Pancreas (tissue), 10 donors: ENCODE measurements at regions not wholly inside any gene's neighbourhood (a gene's known extent, or its start where the extent isn't known, plus 50 kb on each side); places are given as distances from the start of the nearest gene placed in this dataset.

ENCODE experiments used
- ATAC-seq, 4 donors: fragments of 200-7000 bp; cut with Tn5 transposase; one replicate each; pipeline versions ENCODE4 v1.8.0 to v1.9.1; 2020; ENCODE audit warnings: mild to moderate bottlenecking in 4 of 4, moderate library complexity in 4 of 4
- DNase-seq, 6 donors: peaks; one replicate each; pipeline ENCODE4 v3.0.0-alpha.2; 2020
- FAIRE-seq: peaks from 2 replicates; lab custom pipeline; 2012; peaks lifted over from hg19 to GRCh38; lab: Jason Lieb, UNC
- H3K27ac ChIP-seq, 4 donors: fragments of 200-600 bp; sonication (generic); 1 replicate in 3 of 4; 2 replicates in 1 of 4; pipeline versions ENCODE4 v1.5.0 to v1.8.0; 2020
- H3K27me3 ChIP-seq, 4 donors: fragments of 200-600 bp; one replicate each; pipeline ENCODE4 v1.8.0; 2021
- H3K36me3 ChIP-seq, 3 donors: fragments of 200-600 bp; sonication (generic) in 1 of 3; one replicate each; pipeline versions ENCODE4 v1.5.0 to v1.8.0; 2020 to 2021
- H3K4me1 ChIP-seq, 3 donors: fragments of 200-600 bp; one replicate each; pipeline ENCODE4 v1.8.0; 2021
- H3K4me3 ChIP-seq, 4 donors: fragments of 200-600 bp; sonication (generic) in 2 of 4; one replicate each; pipeline versions ENCODE4 v1.5.0 to v1.8.0; 2020 to 2021
- H3K9me3 ChIP-seq, 4 donors: fragments of 200-600 bp; one replicate each; pipeline ENCODE4 v1.8.0; 2021
- CTCF ChIP-seq, 4 donors: fragments of 200-600 bp; sonication (generic) in 3 of 4; IDR thresholded peaks; one replicate each; pipeline versions ENCODE4 v1.5.0 to v1.8.0; 2021; ENCODE audit warnings: antibody characterized with exemption in 4 of 4
- WGBS, 2 donors: extraction: QIAGEN DNeasy Blood & Tissue Kit; methylation state at CpG; one replicate each; pipeline ENCODE4 v1.1.7; 2013; 5-methylcytosine and 5-hydroxymethylcytosine counted together
- intact Hi-C, 3 donors: fragments of 100-400 bp; cut with DNase I; formaldehyde crosslinking; loops; one replicate each; pipeline versions ENCODE4 v1.11.1 to v1.14.2; 2022
- donor health status: healthy with polysubstance abuse.
- donor health status: DM: no; HTN: no; CAD: no; lungs with moderate emphysema.
- donor health status: DM: no; HTN: no; CAD: no.
- donor health status: control.
- donor health status: control.
- donor health status: Bipolar disorder and iron deficiency.
- donor health status: DM: yes; HTN: yes; CAD: no.
- donor health status: DM: no; HTN: no; CAD: no.
- donor health status: DM: no; HTN: no; CAD: no.
- donor health status: DM: yes; HTN: yes; CAD: no.

- 74 to 83% methylated on average over 5 of the region's 5 CpGs for WGBS, 2 donors
- Histone ChIP-seq H3K4me1 (no peaks in the 10 kb centered on the region), H3K27me3 (no peaks in the 10 kb centered on the region), H3K36me3 (no peaks in the 10 kb centered on the region), H3K9me3 (no peaks in the 10 kb centered on the region), H3K4me3 (no peak overlapping the region), H3K27ac (no peak overlapping the region)
- intact Hi-C loops: no loop called here
- ATAC-seq (no peak), DNase-seq (no peak), FAIRE-seq (no peak)
- TF ChIP-seq CTCF (IDR thresholded peaks at IDR 0.05): no peak
Observed at GRCh38 chr2:226667736-226668135, 131.9 kb downstream of the IRS1 start.

GRCh38 chr2:226665306-226665831 lies 134.3 kb downstream of the IRS1 start:
- DNase-seq: no peak
- 61 to 69% methylated on average over 3 of the region's 3 CpGs for WGBS, 2 donors
- TF ChIP-seq CTCF (IDR thresholded peaks at IDR 0.05): no peak
- Histone ChIP-seq H3K27ac (no peak overlapping the region), H3K4me3 (no peak overlapping the region), H3K4me1 (no peaks in the 10 kb centered on the region), H3K27me3 (no peaks in the 10 kb centered on the region), H3K36me3 (no peaks in the 10 kb centered on the region), H3K9me3 (no peaks in the 10 kb centered on the region)
- ATAC-seq: no peak
- FAIRE-seq: no peak
- intact Hi-C loops: no loop called here

- no peaks in the 10 kb centered on the region for H3K27me3 ChIP-seq
- intact Hi-C loops: no loop called here
- no peak overlapping the region for H3K4me3 ChIP-seq
- WGBS, 2 donors: 93 to 95% methylated on average over 2 of the region's 2 CpGs
- ATAC-seq (no peak), FAIRE-seq (no peak), DNase-seq (no peak)
- no peak overlapping the region for H3K27ac ChIP-seq
- TF ChIP-seq CTCF (IDR thresholded peaks at IDR 0.05): no peak
- no peaks in the 10 kb centered on the region for H3K9me3 ChIP-seq
- no peaks in the 10 kb centered on the region for H3K36me3 ChIP-seq
- no peaks in the 10 kb centered on the region for H3K4me1 ChIP-seq
Observed at GRCh38 chr2:226664661-226665060, 135.0 kb downstream of the IRS1 start.

GRCh38 chr2:226664140-226664539 lies 135.5 kb downstream of the IRS1 start:
- DNase-seq (peak; percentile 49 to 77 (median 72)), ATAC-seq (peak; percentile 43 to 88 (median 78))
- 23 to 48% methylated on average over 3 of the region's 3 CpGs for WGBS, 2 donors

More at GRCh38 chr2:226664140-226664539, 135.5 kb downstream of the IRS1 start:
- Histone ChIP-seq H3K36me3 (no peaks in the 10 kb centered on the region), H3K4me3 (no peak overlapping the region), H3K4me1 (no peaks in the 10 kb centered on the region), H3K27me3 (no peaks in the 10 kb centered on the region), H3K27ac (no peak overlapping the region), H3K9me3 (no peaks in the 10 kb centered on the region)
- TF ChIP-seq CTCF (IDR thresholded peaks at IDR 0.05): no peak
- intact Hi-C loops: no loop called here
- no peak for FAIRE-seq
